Keratinocyte (primary cell): ENCODE measurements at regions not wholly inside any gene's neighbourhood (a gene's known extent, or its start where the extent isn't known, plus 50 kb on each side); places are given as distances from the start of the nearest gene placed in this dataset.

ENCODE experiments used
- DNase-seq: peaks from one replicate; pipeline ENCODE4 v3.0.0-alpha.2; 2011; ENCODE audit warnings: low read depth, missing footprints, low spot score
- FAIRE-seq: peaks from 2 replicates; lab custom pipeline; 2011; peaks lifted over from hg19 to GRCh38; lab: Jason Lieb, UNC
- H2AFZ ChIP-seq: 2 replicates; pipeline ENCODE4 v1.6.0; 2012; ENCODE audit warnings: low read length, control low read depth, inconsistent platforms; ENCODE audit not compliant: control insufficient read depth
- H3K27ac ChIP-seq: 2 replicates; pipeline ENCODE4 v1.5.1; 2011; ENCODE audit warnings: low read length; ENCODE audit not compliant: control insufficient read depth, insufficient read depth
- H3K27me3 ChIP-seq: 3 replicates; pipeline ENCODE4 v1.6.0; 2011; ENCODE audit warnings: low read length; ENCODE audit not compliant: control insufficient read depth, insufficient read depth; ENCODE audit errors: extremely low read depth
- H3K36me3 ChIP-seq, 2 experiments: 2 replicates in 1 of 2; 3 replicates in 1 of 2; pipeline ENCODE4 v1.5.1; 2011; ENCODE audit warnings: low read length in 2 of 2, mild to moderate bottlenecking in 1 of 2; ENCODE audit not compliant: control insufficient read depth in 2 of 2, insufficient read depth in 2 of 2; ENCODE audit errors: extremely low read depth in 1 of 2
- H3K4me1 ChIP-seq: 3 replicates; pipeline ENCODE4 v1.5.1; 2011; ENCODE audit warnings: low read length; ENCODE audit not compliant: control insufficient read depth, insufficient read depth; ENCODE audit errors: extremely low read depth
- H3K4me2 ChIP-seq: 3 replicates; pipeline ENCODE4 v1.6.0; 2011; ENCODE audit warnings: low read depth, low read length; ENCODE audit not compliant: control insufficient read depth, insufficient read depth; ENCODE audit errors: extremely low read depth
- H3K4me3 ChIP-seq, 3 experiments: fragments of 200-600 bp in 1 of 3; sonication (generic) in 1 of 3; 2 replicates in 2 of 3; 3 replicates in 1 of 3; pipeline ENCODE4 v1.5.1; 2011 to 2016; ENCODE audit warnings: low read length in 3 of 3, mild to moderate bottlenecking in 3 of 3, control low read depth in 2 of 3, inconsistent platforms in 1 of 3, low read depth in 1 of 3, mixed read lengths in 1 of 3, mixed run types in 1 of 3, moderate library complexity in 1 of 3; ENCODE audit not compliant: control insufficient read depth in 2 of 3, insufficient read depth in 2 of 3; ENCODE audit errors: extremely low read depth in 1 of 3
- H3K79me2 ChIP-seq: 2 replicates; pipeline ENCODE4 v1.6.0; 2012; ENCODE audit warnings: low read length; ENCODE audit not compliant: control insufficient read depth, insufficient read depth
- H3K9ac ChIP-seq: 3 replicates; pipeline ENCODE4 v1.6.0; 2011; ENCODE audit warnings: low read length; ENCODE audit not compliant: control insufficient read depth, insufficient read depth; ENCODE audit errors: extremely low read depth
- H3K9me1 ChIP-seq: 3 replicates; pipeline ENCODE4 v1.6.0; 2011; ENCODE audit warnings: low read length; ENCODE audit not compliant: control insufficient read depth, insufficient read depth; ENCODE audit errors: extremely low read depth
- H3K9me3 ChIP-seq: 2 replicates; pipeline ENCODE4 v1.5.1; 2012; ENCODE audit warnings: low read depth, low read length; ENCODE audit not compliant: control insufficient read depth
- H4K20me1 ChIP-seq: 3 replicates; pipeline ENCODE4 v1.6.0; 2011; ENCODE audit warnings: low read length; ENCODE audit not compliant: control insufficient read depth, insufficient read depth; ENCODE audit errors: extremely low read depth
- CTCF ChIP-seq, 3 experiments: IDR thresholded peaks in 1 of 3; conservative IDR thresholded peaks in 1 of 3; optimal IDR thresholded peaks in 1 of 3; 2 replicates in 2 of 3; 3 replicates in 1 of 3; pipeline versions ENCODE3 to v1.5.1; 2011; ENCODE audit warnings: low read length in 3 of 3, mild to moderate bottlenecking in 3 of 3, moderate library complexity in 2 of 3, control low read depth in 1 of 3, inconsistent platforms in 1 of 3; ENCODE audit not compliant: insufficient read depth in 2 of 3; ENCODE audit errors: extremely low read depth in 1 of 3
- EZH2 ChIP-seq: IDR thresholded peaks from one replicate; pipeline ENCODE4 v1.6.1; 2012; ENCODE audit warnings: inconsistent platforms, mild to moderate bottlenecking, low read length, moderate library complexity
- dilution Hi-C: fragments of 300-500 bp; cut with MboI; formaldehyde crosslinking; loops from one replicate; pipeline ENCODE4 v1.7.0; 2020; ENCODE audit warnings: low sequenced_read_pairs; ENCODE audit not compliant: extremely low pct_ligation_motif_present

DNA sequence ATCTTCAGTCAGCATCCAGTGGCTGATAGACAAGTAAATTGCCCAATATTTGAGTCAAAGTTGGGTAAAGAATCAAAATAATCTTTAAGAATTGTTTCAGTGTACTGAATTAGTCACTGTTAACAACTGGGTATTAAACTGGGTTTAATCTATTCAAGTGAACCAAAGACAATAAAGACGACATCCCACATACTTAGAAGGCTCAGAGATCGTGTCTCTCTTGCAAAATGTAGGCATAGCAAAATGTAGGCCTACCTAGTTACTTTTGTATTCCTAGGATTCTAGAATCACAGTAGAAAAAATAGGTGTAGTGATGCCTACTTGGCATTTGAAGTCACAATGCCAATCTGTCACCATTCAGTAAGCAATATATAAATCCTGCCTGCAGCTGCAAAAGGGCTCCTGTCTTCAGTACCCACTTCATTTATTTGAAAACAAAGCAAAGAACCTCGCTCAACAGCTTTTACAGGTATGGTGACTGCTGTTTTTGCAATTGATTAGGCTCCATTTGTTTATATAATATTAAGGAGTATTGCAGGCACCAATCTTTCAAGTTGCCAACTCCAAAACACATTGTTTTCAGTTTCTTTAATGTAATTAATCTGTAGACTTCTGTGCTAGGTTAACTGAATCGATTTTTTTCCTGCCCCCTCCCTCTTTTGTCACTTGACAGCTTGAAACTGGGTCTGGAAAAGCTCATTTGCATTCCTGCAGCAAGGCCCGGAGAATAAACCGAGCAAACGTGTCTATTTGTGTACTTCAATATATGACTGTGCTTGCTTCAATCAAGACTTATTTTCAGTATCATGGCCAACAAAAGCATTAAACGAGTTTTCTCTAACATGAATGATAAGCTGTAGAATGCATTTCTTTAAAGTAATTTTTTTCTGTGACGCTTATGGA is 1074.9 kb downstream of the TDRD15 start:
- dilution Hi-C loops = no loop called here
- H3K9me1 ChIP-seq = no peaks in the 10 kb centered on the region
- no peak overlapping the region for H3K4me2 ChIP-seq
- H3K4me1 ChIP-seq = no peaks in the 10 kb centered on the region
- no peaks in the 10 kb centered on the region for H4K20me1 ChIP-seq
- H3K9ac ChIP-seq = no peak overlapping the region
- FAIRE-seq (no peak), DNase-seq (no peak)
- no peak overlapping the region for H2AFZ ChIP-seq
- H3K9me3 ChIP-seq = no peaks in the 10 kb centered on the region
- H3K27me3 ChIP-seq = no peaks in the 10 kb centered on the region
- H3K36me3 ChIP-seq = no peaks in the 10 kb centered on the region
- no peak overlapping the region for H3K27ac ChIP-seq
- TF ChIP-seq CTCF (optimal IDR thresholded peaks at IDR 0.05 in 1 of 3, IDR thresholded peaks at IDR 0.05 in 1 of 3, conservative IDR thresholded peaks at IDR 0.05 in 1 of 3; ENCODE audit: extremely low read depth in 1 of 3, insufficient read depth in 2 of 3, low read length in 3 of 3) = no peak
- TF ChIP-seq EZH2 = no peak
- no peak overlapping the region for H3K4me3 ChIP-seq
- no peaks in the 10 kb centered on the region for H3K79me2 ChIP-seq

DNA sequence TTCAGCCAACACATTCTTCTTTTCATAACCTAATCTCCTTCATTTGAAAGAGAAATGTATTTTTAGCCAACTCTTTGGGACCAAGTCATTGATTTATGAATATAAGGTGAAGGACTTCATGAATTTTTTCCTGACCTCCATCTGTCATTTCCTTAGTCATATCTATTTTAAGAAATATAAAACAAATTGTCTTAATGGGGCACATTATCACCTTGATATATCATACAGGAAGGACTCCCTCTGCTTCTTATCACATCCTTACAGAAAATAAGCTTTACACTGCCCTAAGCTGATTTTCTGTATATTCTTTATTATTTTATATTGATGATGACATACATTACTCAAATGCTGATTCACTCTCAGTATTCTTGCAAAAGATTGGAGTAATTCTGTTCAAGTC is 1076.2 kb downstream of the TDRD15 start:
- TF ChIP-seq CTCF (optimal IDR thresholded peaks at IDR 0.05 in 1 of 3, IDR thresholded peaks at IDR 0.05 in 1 of 3, conservative IDR thresholded peaks at IDR 0.05 in 1 of 3; ENCODE audit: extremely low read depth in 1 of 3, insufficient read depth in 2 of 3, low read length in 3 of 3) (no peak), EZH2 (no peak)
- Histone ChIP-seq H2AFZ (no peak overlapping the region), H4K20me1 (no peaks in the 10 kb centered on the region), H3K9ac (no peak overlapping the region), H3K27ac (no peak overlapping the region), H3K9me3 (no peaks in the 10 kb centered on the region), H3K36me3 (no peaks in the 10 kb centered on the region), H3K27me3 (no peaks in the 10 kb centered on the region), H3K9me1 (no peaks in the 10 kb centered on the region), H3K4me2 (no peak overlapping the region), H3K79me2 (no peaks in the 10 kb centered on the region), H3K4me1 (no peaks in the 10 kb centered on the region), H3K4me3 (no peak overlapping the region)
- no peak for FAIRE-seq
- no peak for DNase-seq
- dilution Hi-C loops = no loop called here
